HUES6 (cell line): ENCODE measurements at regions not wholly inside any gene's neighbourhood (a gene's known extent, or its start where the extent isn't known, plus 50 kb on each side); places are given as distances from the start of the nearest gene placed in this dataset.

Source experiments
- H3K27ac ChIP-seq: 2 replicates; pipeline ENCODE4 v1.7.0; 2013; ENCODE audit warnings: low read depth, mild to moderate bottlenecking, low read length, inconsistent platforms
- H3K27me3 ChIP-seq: 2 replicates; pipeline ENCODE4 v1.6.1; 2013; ENCODE audit warnings: low read length; ENCODE audit not compliant: control insufficient read depth, insufficient read depth
- H3K36me3 ChIP-seq: 2 replicates; pipeline ENCODE4 v1.6.1; 2013; ENCODE audit warnings: low read length; ENCODE audit not compliant: control insufficient read depth, insufficient read depth
- H3K4me1 ChIP-seq: 2 replicates; pipeline ENCODE4 v1.6.1; 2013; ENCODE audit warnings: low read length; ENCODE audit not compliant: control insufficient read depth, insufficient read depth
- H3K4me3 ChIP-seq: 2 replicates; pipeline ENCODE4 v1.5.1; 2013; ENCODE audit warnings: low read depth, low read length
- H3K9ac ChIP-seq: one replicate; pipeline ENCODE4 v1.6.1; 2013; ENCODE audit warnings: mild to moderate bottlenecking, low read length
- H3K9me3 ChIP-seq: 2 replicates; pipeline ENCODE4 v1.6.1; 2013; ENCODE audit warnings: low read depth, low read length; ENCODE audit not compliant: control insufficient read depth, insufficient read depth

DNA sequence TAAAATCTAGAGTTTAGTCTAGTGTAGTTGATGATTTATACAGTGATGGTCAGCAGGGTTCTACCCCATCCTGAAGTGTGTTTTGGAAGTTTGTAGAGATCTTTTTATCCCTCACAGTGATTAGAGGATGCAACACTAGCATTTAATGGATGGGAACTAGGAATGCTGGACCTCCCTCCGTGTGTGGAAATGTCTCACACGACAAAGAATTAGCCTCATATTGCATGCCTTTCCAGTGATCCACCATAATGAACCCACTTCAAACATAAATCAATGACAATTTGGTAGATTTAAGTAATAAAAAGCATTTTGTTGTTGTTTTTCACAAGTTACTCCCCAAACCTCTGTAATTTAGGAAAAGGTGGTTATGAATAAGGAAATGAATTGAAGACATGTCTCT is 82.5 kb upstream of the LMNB1 start:
- H3K9ac ChIP-seq: no peak overlapping the region
- no peaks in the 10 kb centered on the region for H3K36me3 ChIP-seq
- no peaks in the 10 kb centered on the region for H3K9me3 ChIP-seq
- H3K27ac ChIP-seq: no peak overlapping the region
- no peaks in the 10 kb centered on the region for H3K27me3 ChIP-seq
- peaks cover 4% of the 10 kb centered on the region; the same call in 1 of the 2 replicates for H3K4me1 ChIP-seq
- no peak overlapping the region for H3K4me3 ChIP-seq

DNA sequence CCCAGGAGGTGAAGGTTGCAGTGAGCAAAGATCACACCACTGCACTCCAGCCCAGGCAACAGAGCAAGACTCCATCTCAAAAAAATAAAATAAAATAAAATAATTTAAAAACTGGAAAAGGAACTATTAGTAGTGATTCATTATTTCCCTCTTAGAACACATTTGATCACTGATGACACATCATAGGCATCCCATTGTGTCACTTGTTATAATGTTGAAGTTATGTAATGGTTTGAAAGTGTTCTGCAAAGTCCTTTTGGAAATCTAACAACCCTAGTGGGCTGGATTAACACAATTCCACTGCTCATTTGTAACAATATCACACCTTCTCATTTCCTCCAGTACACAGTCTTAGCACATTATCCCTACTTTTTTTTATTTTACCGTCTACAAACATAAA is 81.8 kb upstream of the LMNB1 start:
- Histone ChIP-seq H3K4me1 (peaks cover 4% of the 10 kb centered on the region; the same call in 1 of the 2 replicates), H3K9me3 (no peaks in the 10 kb centered on the region), H3K27me3 (no peaks in the 10 kb centered on the region), H3K4me3 (no peak overlapping the region), H3K36me3 (no peaks in the 10 kb centered on the region), H3K9ac (no peak overlapping the region), H3K27ac (no peak overlapping the region)

DNA sequence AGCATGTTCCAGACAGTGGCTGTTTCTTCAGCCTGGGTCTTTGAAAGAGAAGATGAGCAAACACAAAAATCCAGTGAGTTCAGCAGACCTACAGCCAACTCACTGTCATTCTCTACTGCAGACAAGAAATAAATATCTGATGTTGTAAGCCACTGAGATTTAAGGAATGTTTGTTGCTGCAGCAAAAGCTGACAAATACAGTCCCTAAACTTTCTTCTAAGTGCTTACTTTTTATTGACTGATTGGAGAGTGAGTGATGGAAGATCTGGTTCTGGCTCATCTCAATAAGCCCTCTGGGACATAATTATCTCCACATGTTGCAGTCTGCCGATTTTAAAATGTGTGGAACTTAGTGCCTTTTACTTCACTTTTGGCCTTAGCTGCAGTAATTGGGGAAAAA is 69.9 kb upstream of the LMNB1 start:
- Histone ChIP-seq H3K4me1 (no peaks in the 10 kb centered on the region), H3K36me3 (no peaks in the 10 kb centered on the region)

DNA sequence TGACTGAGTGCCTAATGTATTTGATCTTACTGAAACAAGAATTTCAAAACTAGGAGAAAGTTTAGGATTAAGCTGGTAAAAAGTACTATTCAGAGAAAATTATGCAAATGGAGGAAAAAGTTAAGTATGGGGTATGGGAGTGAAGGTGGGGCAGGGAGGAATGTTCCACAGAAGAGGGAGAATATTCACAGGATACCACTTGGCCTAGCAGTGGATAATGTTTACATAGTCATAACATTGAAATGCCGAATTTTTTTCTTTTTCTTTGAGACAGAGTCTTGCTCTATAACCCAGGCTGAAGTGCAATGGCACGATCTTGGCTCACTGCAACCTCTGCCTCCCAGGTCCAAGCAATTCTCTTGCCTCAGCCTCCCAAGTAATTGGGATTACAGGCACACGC is 61.2 kb upstream of the LMNB1 start:
- H3K27ac ChIP-seq: no peak overlapping the region
- H3K9ac ChIP-seq: no peak overlapping the region

More for the DNA sequence above, 69.9 kb upstream of the LMNB1 start:
- no peak overlapping the region for H3K9ac ChIP-seq
- H3K27me3 ChIP-seq: no peaks in the 10 kb centered on the region
- H3K4me3 ChIP-seq: no peak overlapping the region
- H3K27ac ChIP-seq: no peak overlapping the region
- peaks cover 3% of the 10 kb centered on the region; the same call in 1 of the 2 replicates for H3K9me3 ChIP-seq

DNA sequence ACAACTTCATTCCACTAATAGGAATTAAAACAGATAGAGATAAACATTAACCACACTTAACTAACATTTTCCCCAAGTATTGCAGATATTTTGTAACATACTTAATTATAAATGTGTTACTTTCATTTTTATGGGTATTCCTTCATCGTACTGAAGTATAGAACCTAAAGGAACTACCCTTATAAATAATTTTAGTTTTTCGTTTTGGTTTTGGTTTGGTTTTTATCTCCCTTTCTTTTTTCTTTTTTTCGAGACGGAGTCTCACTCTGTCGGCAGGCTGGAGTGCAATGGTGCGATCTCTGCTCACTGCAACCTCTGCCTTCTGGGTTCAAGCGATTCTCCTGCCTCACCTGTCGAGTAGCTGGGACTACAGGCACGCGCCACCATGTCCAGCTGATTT is 60.1 kb upstream of the LMNB1 start:
- no peaks in the 10 kb centered on the region for H3K27me3 ChIP-seq
- H3K9me3 ChIP-seq: peaks cover 3% of the 10 kb centered on the region; the same call in 1 of the 2 replicates
- no peak overlapping the region for H3K27ac ChIP-seq
- no peak overlapping the region for H3K9ac ChIP-seq
- H3K4me1 ChIP-seq: peaks cover 9% of the 10 kb centered on the region
- H3K4me3 ChIP-seq: no peak overlapping the region
- H3K36me3 ChIP-seq: no peaks in the 10 kb centered on the region

More for the DNA sequence above, 61.2 kb upstream of the LMNB1 start:
- H3K9me3 ChIP-seq: peaks cover 3% of the 10 kb centered on the region; the same call in 1 of the 2 replicates
- H3K36me3 ChIP-seq: no peaks in the 10 kb centered on the region
- peaks cover 9% of the 10 kb centered on the region for H3K4me1 ChIP-seq
- H3K27me3 ChIP-seq: no peaks in the 10 kb centered on the region
- H3K4me3 ChIP-seq: no peak overlapping the region

DNA sequence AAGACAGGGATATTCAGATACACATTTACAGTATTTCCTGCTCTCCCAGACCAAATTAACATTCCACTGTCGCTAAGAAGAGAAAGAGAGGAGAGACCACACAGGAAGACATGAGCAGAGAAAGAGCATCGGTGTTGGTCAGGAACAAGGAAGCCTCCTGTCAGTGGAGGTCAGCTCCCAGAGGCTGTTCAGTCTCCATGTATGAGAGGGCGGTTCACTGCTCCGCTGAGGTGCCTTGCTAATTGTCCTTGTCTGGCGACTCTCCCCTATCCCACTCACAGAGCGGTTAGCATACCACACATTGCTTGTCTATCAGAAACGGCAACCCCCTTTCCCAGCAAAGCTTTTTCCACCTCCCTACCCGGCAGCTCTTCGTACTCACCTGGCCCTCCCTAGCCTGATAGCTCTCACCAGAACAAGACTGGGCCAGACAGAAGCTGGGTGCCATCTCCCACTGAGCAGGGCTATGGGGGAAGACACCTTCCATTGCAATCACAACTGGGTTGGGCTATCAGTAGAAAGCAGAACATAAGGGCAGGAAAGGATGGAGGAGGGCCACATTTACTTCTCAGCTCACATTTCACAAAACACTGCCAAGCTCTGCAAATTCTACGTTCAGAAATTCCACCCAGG is 58.6 kb upstream of the LMNB1 start:
- H3K9ac ChIP-seq: peak overlapping the region; percentile 15
- H3K4me1 ChIP-seq: peaks cover 9% of the 10 kb centered on the region
- H3K9me3 ChIP-seq: peaks cover 3% of the 10 kb centered on the region; the same call in 1 of the 2 replicates
- no peaks in the 10 kb centered on the region for H3K36me3 ChIP-seq
- no peaks in the 10 kb centered on the region for H3K27me3 ChIP-seq
- H3K4me3 ChIP-seq: peak overlapping the region; percentile 11; the same call in 1 of the 2 replicates
- H3K27ac ChIP-seq: no peak overlapping the region

DNA sequence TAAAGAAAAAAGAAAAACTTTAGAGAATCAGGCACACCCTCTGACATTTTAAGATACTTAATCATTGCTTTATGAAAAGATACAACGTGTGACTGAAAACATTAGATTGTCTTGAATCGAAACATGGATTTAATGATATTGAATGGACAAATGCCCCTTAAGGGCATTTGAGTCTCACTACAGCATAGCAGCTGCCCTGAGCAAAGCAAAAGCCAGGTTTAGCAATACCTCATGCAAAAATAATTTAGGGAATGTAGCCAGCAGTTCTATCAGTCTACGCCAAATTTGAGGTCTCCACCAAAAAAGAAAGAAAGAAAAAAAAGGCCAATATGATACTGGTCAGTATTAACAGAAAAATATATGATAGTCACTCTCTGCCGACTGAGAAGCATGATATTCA is 56.6 kb upstream of the LMNB1 start:
- H3K27me3 ChIP-seq: no peaks in the 10 kb centered on the region
- peaks cover 15% of the 10 kb centered on the region for H3K9me3 ChIP-seq
- no peaks in the 10 kb centered on the region for H3K36me3 ChIP-seq
- no peak overlapping the region for H3K9ac ChIP-seq
- no peak overlapping the region for H3K27ac ChIP-seq
- peaks cover 9% of the 10 kb centered on the region for H3K4me1 ChIP-seq
- no peak overlapping the region for H3K4me3 ChIP-seq

DNA sequence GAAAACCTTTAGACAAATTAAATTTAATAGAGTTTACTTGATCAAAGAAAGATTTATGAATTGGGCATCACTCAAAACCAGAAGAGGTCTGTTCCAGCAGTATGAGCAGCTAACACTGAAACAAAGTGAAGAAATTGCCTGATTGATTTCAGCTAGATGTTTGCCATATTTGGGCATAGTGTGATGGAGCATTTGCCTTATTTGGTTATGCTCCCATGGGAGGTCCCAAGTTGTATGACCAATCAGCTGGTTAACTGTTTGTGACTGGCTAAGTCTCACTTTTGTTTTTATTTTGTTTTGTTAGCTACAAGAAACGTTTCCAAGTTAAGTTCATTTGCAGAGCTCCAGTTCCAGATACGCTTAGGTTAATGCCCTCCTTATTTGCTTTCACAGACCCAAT is 53.3 kb upstream of the LMNB1 start:
- Histone ChIP-seq H3K9me3 (peaks cover 15% of the 10 kb centered on the region), H3K27me3 (no peaks in the 10 kb centered on the region), H3K9ac (no peak overlapping the region), H3K36me3 (no peaks in the 10 kb centered on the region), H3K27ac (no peak overlapping the region), H3K4me3 (no peak overlapping the region), H3K4me1 (peaks cover 1% of the 10 kb centered on the region)
